K562 (cell line): ENCODE measurements at regions not wholly inside any gene's neighbourhood (a gene's known extent, or its start where the extent isn't known, plus 50 kb on each side); places are given as distances from the start of the nearest gene placed in this dataset.

Source experiments
- ATAC-seq: fragments of 200-7000 bp; cut with Tn5 transposase; 3 replicates; pipeline ENCODE4 v1.9.1; 2020; ENCODE audit warnings: moderate library complexity
- BruUV-seq: library from RNA; stranded (reverse); fragments of 400-500 nt; replicated peaks from 2 replicates; lab custom pipeline; 2021; lab: Mats Ljungman, UMichigan
- CTCF ChIA-PET: fragments of 300-600 bp; formaldehyde crosslinking; extraction: SDS; loops from one replicate; lab custom pipeline; 2021; ENCODE audit warnings: low intra/inter-chr PET ratio; lab: Yijun Ruan, JAX
- POLR2A ChIA-PET: fragments of 300-600, 350-650 bp; sonication (Branson Sonifier 250); formaldehyde crosslinking; extraction: SDS; loops from one replicate; lab custom pipeline; 2021; ENCODE audit warnings: antibody characterized with exemption, inconsistent platforms; lab: Yijun Ruan, JAX
- DNase-seq, 4 experiments: peaks; one replicate each; pipeline versions ENCODE4 v3.0.0 to v3.0.0-alpha.2; 2011 to 2018; ENCODE audit warnings: low spot score in 3 of 4, mixed read lengths in 3 of 4; ENCODE audit errors: extremely low read depth in 1 of 4
- FAIRE-seq: peaks from 2 replicates; lab custom pipeline; 2011; peaks lifted over from hg19 to GRCh38; lab: Jason Lieb, UNC
- H2AFZ ChIP-seq: 2 replicates; pipeline ENCODE4 v1.6.0; 2011; ENCODE audit warnings: low read depth, low read length, control low read depth, inconsistent platforms
- H3K27ac ChIP-seq: fragments of 200-600 bp; 3 replicates; pipeline ENCODE4 v1.8.0; 2011; ENCODE audit warnings: low read depth, mild to moderate bottlenecking, control low read depth, inconsistent platforms, low read length, moderate library complexity, mixed read lengths; ENCODE audit errors: extremely low read depth
- H3K27me3 ChIP-seq, 2 experiments: fragments of 300-600 bp in 1 of 2; 2 replicates in 1 of 2; 3 replicates in 1 of 2; pipeline versions ENCODE4 v1.6.0 to v1.8.0; 2011; ENCODE audit warnings: inconsistent platforms in 2 of 2, low read length in 2 of 2, mild to moderate bottlenecking in 1 of 2, mixed read lengths in 1 of 2, moderate library complexity in 1 of 2; ENCODE audit not compliant: control insufficient read depth in 2 of 2, insufficient read depth in 2 of 2
- H3K36me3 ChIP-seq: fragments of 300-600 bp; 3 replicates; pipeline ENCODE4 v1.8.0; 2011; ENCODE audit warnings: mild to moderate bottlenecking, low read length, inconsistent platforms; ENCODE audit not compliant: control insufficient read depth, insufficient read depth
- H3K4me1 ChIP-seq, 2 experiments: fragments of 200-600 bp in 1 of 2; replicated peaks in 1 of 2; 2 replicates in 1 of 2; 3 replicates in 1 of 2; pipeline versions ENCODE4 v1.5.1 to v1.8.0; 2011; ENCODE audit warnings: inconsistent platforms in 2 of 2, low read length in 2 of 2, mild to moderate bottlenecking in 1 of 2, mixed read lengths in 1 of 2, moderate library complexity in 1 of 2; ENCODE audit not compliant: control insufficient read depth in 2 of 2, insufficient read depth in 2 of 2
- H3K4me2 ChIP-seq: 2 replicates; pipeline ENCODE4 v1.6.1; 2011; ENCODE audit warnings: low read length, control low read depth, inconsistent platforms, mixed read lengths; ENCODE audit not compliant: insufficient read depth
- H3K4me3 ChIP-seq: fragments of 200-600 bp; sonication (generic), shearing (Covaris generic); 2 replicates; pipeline ENCODE4 v1.5.1; 2016; ENCODE audit warnings: control low read depth, inconsistent platforms
- H3K79me2 ChIP-seq: fragments of 200-600 bp; 3 replicates; pipeline ENCODE4 v1.8.0; 2011; ENCODE audit warnings: low read length, inconsistent platforms; ENCODE audit not compliant: control insufficient read depth, insufficient read depth
- H3K9ac ChIP-seq, 2 experiments: 2 replicates each; pipeline versions ENCODE4 v1.6.0 to v1.6.1; 2011; ENCODE audit warnings: low read depth in 2 of 2, low read length in 2 of 2, control low read depth in 1 of 2, inconsistent platforms in 1 of 2, mild to moderate bottlenecking in 1 of 2, mixed read lengths in 1 of 2; ENCODE audit not compliant: insufficient read depth in 1 of 2
- H3K9me1 ChIP-seq: one replicate; pipeline ENCODE4 v1.6.0; 2011; ENCODE audit warnings: inconsistent platforms, mild to moderate bottlenecking, low read length, moderate library complexity; ENCODE audit not compliant: control insufficient read depth, insufficient read depth
- H3K9me3 ChIP-seq: replicated peaks from 2 replicates; pipeline ENCODE4 v1.5.1; 2011; ENCODE audit warnings: low read depth, low read length, inconsistent platforms; ENCODE audit not compliant: control insufficient read depth, insufficient read depth
- H4K20me1 ChIP-seq: replicated peaks from 2 replicates; pipeline ENCODE4 v1.6.1; 2011; ENCODE audit warnings: low read length, inconsistent platforms, mixed read lengths; ENCODE audit not compliant: control insufficient read depth, insufficient read depth
- ATF2 ChIP-seq: sonication (generic); formaldehyde crosslinking; IDR thresholded peaks from 2 replicates; pipeline ENCODE4 v1.8.1; 2022; ENCODE audit warnings: missing genetic modification reagents
- CTCFL ChIP-seq: IDR thresholded peaks from 2 replicates; pipeline ENCODE4 v1.6.1; 2011; ENCODE audit warnings: borderline replicate concordance, low read depth, mild to moderate bottlenecking, moderate library complexity, low read length; ENCODE audit not compliant: insufficient read depth, poor library complexity, severe bottlenecking
- MXI1 ChIP-seq: IDR thresholded peaks from 2 replicates; pipeline ENCODE4 v1.6.1; 2011; ENCODE audit warnings: low read depth, mild to moderate bottlenecking, improper control_type of control experiment, low read length
- POLR2G ChIP-seq: fragments of 200-400 bp; formaldehyde crosslinking; IDR thresholded peaks from 2 replicates; pipeline ENCODE4 v1.6.1; 2017; ENCODE audit warnings: low read depth, mild to moderate bottlenecking, antibody characterized with exemption, low read length, moderate library complexity
- SRF ChIP-seq, 2 experiments: fragments of 250-450, 450-650 bp in 1 of 2; sonication (Bioruptor Pico) in 1 of 2; sonication (generic) in 1 of 2; formaldehyde crosslinking; IDR thresholded peaks; 2 replicates each; pipeline versions ENCODE4 v1.5.0 to v1.5.1; 2020 to 2022; ENCODE audit warnings: mild to moderate bottlenecking in 1 of 2, missing genetic modification reagents in 1 of 2
- ZBED1 ChIP-seq: IDR thresholded peaks from 2 replicates; pipeline ENCODE4 v1.6.1; 2014
- ZBTB8A ChIP-seq: fragments of 450-650 bp; IDR thresholded peaks from 2 replicates; pipeline ENCODE4 v1.6.1; 2018; ENCODE audit warnings: mild to moderate bottlenecking, moderate library complexity; ENCODE audit not compliant: partially characterized antibody
- WGBS: fragments of 100-300 bp; shearing (Covaris generic); methylation state at CpG from one replicate; pipeline ENCODE4 v1.1.6; 2016; ENCODE audit warnings: low coverage, mixed read lengths; ENCODE audit not compliant: insufficient coverage; ENCODE audit errors: missing lambda C conversion rate; 5-methylcytosine and 5-hydroxymethylcytosine counted together
- in situ Hi-C: fragments of 300-500 bp; cut with MboI; formaldehyde crosslinking; loops from 4 replicates; pipeline ENCODE4 v1.15.0; 2018; ENCODE audit warnings: inconsistent platforms, mixed read lengths
- intact Hi-C: fragments of 100-400 bp; cut with micrococcal nuclease; formaldehyde crosslinking; loops from 2 replicates; pipeline ENCODE4 v1.14.2; 2022
- TF ChIP-seq, protein P1 (sequence below): fragments of 450-650 bp; conservative IDR thresholded peaks from 2 replicates; pipeline ENCODE4 v1.6.1; 2016; ENCODE audit warnings: missing genetic modification characterization, low read depth, mild to moderate bottlenecking, control low read depth, missing compliant biosample characterization

DNA sequence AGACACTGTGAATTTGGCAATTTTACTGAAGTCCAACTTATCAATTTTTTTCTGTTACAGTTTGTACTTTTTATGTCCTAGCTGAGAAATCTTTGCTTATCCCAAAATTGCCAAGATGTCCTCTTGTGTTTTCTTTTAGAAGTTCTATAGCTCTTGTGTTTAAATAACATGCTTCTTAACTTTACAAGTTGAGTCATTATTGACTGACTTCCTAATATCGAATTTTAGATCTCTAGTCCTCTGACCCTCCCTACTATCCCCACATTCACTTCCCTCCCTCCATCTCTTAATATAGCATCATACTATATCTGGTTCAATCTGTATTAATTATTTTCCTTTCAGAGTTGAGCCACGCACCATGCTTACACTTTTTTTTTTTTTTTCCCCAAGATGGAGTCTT lies 61.9 kb downstream of the MRPL32 start (continued):
- TF ChIP-seq CTCFL (no peak), MXI1 (no peak), ATF2 (CRISPR knock-in tag) (no peak), POLR2G (no peak)
- TF ChIP-seq, protein P1, sequence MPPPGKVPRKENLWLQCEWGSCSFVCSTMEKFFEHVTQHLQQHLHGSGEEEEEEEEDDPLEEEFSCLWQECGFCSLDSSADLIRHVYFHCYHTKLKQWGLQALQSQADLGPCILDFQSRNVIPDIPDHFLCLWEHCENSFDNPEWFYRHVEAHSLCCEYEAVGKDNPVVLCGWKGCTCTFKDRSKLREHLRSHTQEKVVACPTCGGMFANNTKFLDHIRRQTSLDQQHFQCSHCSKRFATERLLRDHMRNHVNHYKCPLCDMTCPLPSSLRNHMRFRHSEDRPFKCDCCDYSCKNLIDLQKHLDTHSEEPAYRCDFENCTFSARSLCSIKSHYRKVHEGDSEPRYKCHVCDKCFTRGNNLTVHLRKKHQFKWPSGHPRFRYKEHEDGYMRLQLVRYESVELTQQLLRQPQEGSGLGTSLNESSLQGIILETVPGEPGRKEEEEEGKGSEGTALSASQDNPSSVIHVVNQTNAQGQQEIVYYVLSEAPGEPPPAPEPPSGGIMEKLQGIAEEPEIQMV (tag), result no peak

- Histone ChIP-seq H3K4me2 (no peak overlapping the region), H3K79me2 (no peaks in the 10 kb centered on the region), H4K20me1 (no peaks in the 10 kb centered on the region), H3K9me3 (no peaks in the 10 kb centered on the region), H3K36me3 (no peaks in the 10 kb centered on the region), H2AFZ (no peak overlapping the region), H3K9me1 (no peaks in the 10 kb centered on the region), H3K9ac (no peak overlapping the region), H3K27ac (no peak overlapping the region), H3K27me3 (no peaks in the 10 kb centered on the region), H3K4me1 (peaks cover 0 to 2% of the 10 kb centered on the region in 2 experiments; a peak in 1 of 5 replicates), H3K4me3 (no peak overlapping the region)
- ChIA-PET CTCF (no interaction called here), POLR2A (no interaction called here)
- intact Hi-C loops (no loop called here), in situ Hi-C loops (no loop called here)
- 64% methylated on average over 2 of the region's 3 CpGs for WGBS
- ATAC-seq (no peak), DNase-seq (no peak), FAIRE-seq (no peak)
- no TSS peak for BruUV-seq
- no peak for TF ChIP-seq ZBTB8A
- no peak for TF ChIP-seq SRF (CRISPR knock-in tag; IDR thresholded peaks at IDR 0.05)
- TF ChIP-seq ZBED1, result no peak
Measured at GRCh38 chr7:42997611-42998010, 65.4 kb downstream of the MRPL32 start.
